SK-N-MC (cell line): ENCODE measurements at regions not wholly inside any gene's neighbourhood (a gene's known extent, or its start where the extent isn't known, plus 50 kb on each side); places are given as distances from the start of the nearest gene placed in this dataset.
"Not testable (repeated sequence)": the region's sequence is repeated elsewhere in the genome, so short reads cannot be mapped to it uniquely, and the experiment has no call there.

Experiments
- DNase-seq: peaks from one replicate; pipeline ENCODE4 v3.0.0-alpha.2; 2011; ENCODE audit warnings: low read depth, low spot score
- H3K27ac ChIP-seq: fragments of 200-600 bp; sonication (generic); 2 replicates; pipeline ENCODE4 v1.5.1; 2016; ENCODE audit warnings: mixed run types
- H3K36me3 ChIP-seq: fragments of 200-600 bp; sonication (generic); 2 replicates; pipeline ENCODE4 v1.6.1; 2017; ENCODE audit warnings: antibody characterized with exemption, low read length, mixed read lengths; ENCODE audit not compliant: insufficient read depth
- H3K4me3 ChIP-seq: fragments of 200-600 bp; sonication (generic); 2 replicates; pipeline ENCODE4 v1.5.1; 2016
- H3K9ac ChIP-seq: fragments of 200-600 bp; sonication (generic); 2 replicates; pipeline ENCODE4 v1.8.0; 2017; ENCODE audit warnings: mixed run types, mixed read lengths; ENCODE audit not compliant: insufficient read length
- H3K9me3 ChIP-seq: fragments of 200-600 bp; sonication (generic); 2 replicates; pipeline ENCODE4 v1.6.1; 2017; ENCODE audit warnings: low read depth, mild to moderate bottlenecking, antibody characterized with exemption, low read length, moderate library complexity, mixed read lengths
- EZH2 ChIP-seq: fragments of 200-600 bp; sonication (generic); IDR thresholded peaks from one replicate; pipeline ENCODE4 v1.6.1; 2017; ENCODE audit warnings: antibody characterized with exemption
- FOXP2 ChIP-seq: optimal IDR thresholded peaks from 2 replicates; pipeline ENCODE3; 2011; ENCODE audit warnings: mild to moderate bottlenecking, moderate library complexity; ENCODE audit not compliant: insufficient read depth; ENCODE audit errors: extremely low read length, control extremely low read depth
- POLR2AphosphoS5 ChIP-seq: IDR thresholded peaks from 2 replicates; pipeline ENCODE4 v1.6.1; 2012; ENCODE audit warnings: mild to moderate bottlenecking, low read depth, low read length, borderline replicate concordance

GRCh38 chr6:79369026-79369425 lies 134.5 kb upstream of the HMGN3 start:
- no peak overlapping the region for H3K27ac ChIP-seq
- H3K9ac ChIP-seq: no peak overlapping the region
- TF ChIP-seq POLR2AphosphoS5: no peak
- TF ChIP-seq FOXP2: no peak
- H3K4me3 ChIP-seq: no peak overlapping the region
- no peak for DNase-seq
- no peaks in the 10 kb centered on the region for H3K9me3 ChIP-seq
- H3K36me3 ChIP-seq: no peaks in the 10 kb centered on the region

DNA sequence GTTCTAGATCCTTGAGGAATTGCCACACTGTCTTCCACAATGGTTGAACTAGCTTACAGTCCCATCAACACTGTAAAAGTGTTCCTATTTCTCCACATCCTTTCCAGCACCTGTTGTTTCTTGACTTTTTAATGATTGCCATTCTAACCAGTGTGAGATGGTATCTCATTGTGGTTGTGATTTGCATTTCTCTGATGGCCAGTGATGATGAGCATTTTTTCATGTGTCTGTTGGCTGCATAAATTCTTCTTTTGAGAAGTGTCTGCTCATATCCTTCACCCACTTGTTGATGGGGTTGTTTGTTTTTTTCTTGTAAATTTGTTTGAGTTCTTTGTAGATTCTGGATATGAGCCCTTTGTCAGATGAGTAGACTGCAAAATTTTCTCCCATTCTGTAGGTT lies 129.0 kb upstream of the HMGN3 start:
- not testable (repeated sequence) for H3K4me3 ChIP-seq, DNase-seq, H3K9me3 ChIP-seq, H3K36me3 ChIP-seq, H3K27ac ChIP-seq, H3K9ac ChIP-seq

DNA sequence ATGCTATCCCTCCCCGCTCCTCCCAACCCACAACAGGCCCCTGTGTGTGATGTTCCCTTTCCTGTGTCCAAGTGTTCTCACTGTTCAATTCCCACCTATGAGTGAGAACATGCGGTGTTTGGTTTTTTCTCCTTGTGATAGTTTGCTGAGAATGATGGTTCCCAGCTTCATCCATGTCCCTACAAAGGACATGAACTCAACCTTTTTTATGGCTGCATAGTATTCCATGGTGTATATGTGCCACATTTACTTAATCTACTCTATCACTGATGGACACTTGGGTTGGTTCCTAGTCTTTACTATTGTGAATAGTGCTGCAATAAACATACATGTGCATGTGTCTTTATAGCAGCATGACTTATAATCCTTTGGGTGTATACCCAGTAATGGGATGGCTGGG lies 126.6 kb upstream of the HMGN3 start:
- not testable (repeated sequence) for DNase-seq, H3K27ac ChIP-seq, H3K9me3 ChIP-seq, H3K4me3 ChIP-seq, H3K9ac ChIP-seq, H3K36me3 ChIP-seq

GRCh38 chr6:79353226-79353625 lies 118.7 kb upstream of the HMGN3 start:
- Histone ChIP-seq H3K9me3 (no peaks in the 10 kb centered on the region), H3K4me3 (no peak overlapping the region), H3K9ac (no peak overlapping the region), H3K27ac (no peak overlapping the region), H3K36me3 (no peaks in the 10 kb centered on the region)
- TF ChIP-seq EZH2: no peak
- no peak for TF ChIP-seq POLR2AphosphoS5
- no peak for TF ChIP-seq FOXP2
- no peak for DNase-seq

GRCh38 chr6:79338493-79338892 lies 104.0 kb upstream of the HMGN3 start:
- no peak for DNase-seq
- H3K4me3 ChIP-seq: no peak overlapping the region

DNA sequence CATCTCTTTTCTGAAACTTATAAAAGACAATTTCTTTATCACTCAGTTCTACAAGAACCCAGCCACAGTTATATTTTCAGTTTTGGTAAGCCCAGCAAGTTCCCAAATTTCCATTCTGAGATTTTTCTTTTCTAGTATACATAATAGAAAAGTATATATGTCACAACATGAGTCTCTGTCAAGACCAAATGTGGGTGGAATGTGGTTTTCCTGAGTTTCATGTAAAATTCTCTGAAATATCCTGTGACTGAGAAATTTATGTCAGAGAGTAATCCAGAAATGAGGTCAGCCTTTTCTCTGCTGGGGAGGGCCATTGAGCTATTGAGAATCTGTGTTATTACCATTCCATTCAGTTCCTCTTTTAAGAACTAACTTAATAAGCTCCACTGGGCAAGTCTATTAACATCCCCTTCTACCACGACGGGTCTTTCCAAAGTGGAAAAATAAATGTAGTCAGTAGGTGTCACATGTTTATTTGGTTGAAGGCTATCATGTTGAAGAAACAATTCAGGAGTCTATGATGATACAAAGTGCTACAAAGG lies 100.7 kb upstream of the HMGN3 start:
- H3K4me3 ChIP-seq: no peak overlapping the region
- TF ChIP-seq EZH2 (no peak), FOXP2 (no peak), POLR2AphosphoS5 (no peak)

More at GRCh38 chr6:79338493-79338892, 104.0 kb upstream of the HMGN3 start:
- H3K36me3 ChIP-seq: no peaks in the 10 kb centered on the region
- no peaks in the 10 kb centered on the region for H3K9me3 ChIP-seq
- TF ChIP-seq EZH2: no peak
- TF ChIP-seq POLR2AphosphoS5: no peak
- no peak for TF ChIP-seq FOXP2
- H3K9ac ChIP-seq: no peak overlapping the region
- no peak overlapping the region for H3K27ac ChIP-seq

DNA sequence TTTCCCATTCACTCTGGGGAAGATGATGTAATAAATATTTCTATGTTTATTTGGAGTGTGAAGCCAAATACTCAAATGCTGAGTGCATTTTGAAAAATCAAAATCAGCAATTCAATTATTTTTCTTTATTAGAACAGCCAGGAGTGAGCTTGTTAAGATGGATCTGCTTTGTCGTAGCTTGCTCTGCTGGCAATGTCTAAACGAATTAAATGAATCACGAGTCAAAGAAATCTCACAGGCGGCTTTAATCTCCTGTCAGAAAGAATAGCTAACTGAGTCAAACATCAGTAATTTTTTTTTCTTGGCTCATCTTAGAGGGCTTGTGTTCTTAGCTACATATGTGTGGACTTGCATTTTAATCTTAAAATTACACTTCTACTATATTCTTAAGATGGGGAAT lies 100.2 kb upstream of the HMGN3 start:
- Histone ChIP-seq H3K4me3 (no peak overlapping the region), H3K27ac (no peak overlapping the region), H3K9me3 (no peaks in the 10 kb centered on the region), H3K9ac (no peak overlapping the region), H3K36me3 (no peaks in the 10 kb centered on the region)
- no peak for DNase-seq
- TF ChIP-seq EZH2: no peak
- no peak for TF ChIP-seq POLR2AphosphoS5
- no peak for TF ChIP-seq FOXP2

More for the DNA sequence above, 100.7 kb upstream of the HMGN3 start:
- Histone ChIP-seq H3K9me3 (no peaks in the 10 kb centered on the region), H3K9ac (no peak overlapping the region), H3K27ac (no peak overlapping the region), H3K36me3 (no peaks in the 10 kb centered on the region)
- DNase-seq: no peak

DNA sequence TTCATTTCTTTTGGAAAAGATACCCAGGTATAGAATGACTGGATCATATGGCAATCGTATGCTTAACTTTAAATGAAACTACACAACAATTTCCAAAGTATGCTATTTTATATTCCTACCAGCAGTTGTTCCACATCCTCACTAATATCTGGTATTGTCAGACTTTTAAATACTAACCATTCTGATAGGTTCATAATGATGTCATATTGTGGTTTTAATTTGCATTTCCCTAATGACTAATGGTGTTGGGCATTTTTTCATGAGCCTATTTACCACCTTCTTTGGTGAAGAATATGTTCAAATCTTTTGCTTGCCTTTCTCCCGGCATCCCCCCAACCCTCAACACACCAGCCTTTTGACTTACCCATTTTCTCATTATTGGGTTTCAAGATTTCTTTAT lies 96.2 kb upstream of the HMGN3 start:
- no peak for TF ChIP-seq POLR2AphosphoS5
- TF ChIP-seq EZH2: no peak
- TF ChIP-seq FOXP2: no peak

GRCh38 chr6:79313254-79313653 lies 78.8 kb upstream of the HMGN3 start:
- no peak for DNase-seq
- Histone ChIP-seq H3K36me3 (no peaks in the 10 kb centered on the region), H3K4me3 (no peak overlapping the region), H3K9me3 (no peaks in the 10 kb centered on the region), H3K9ac (no peak overlapping the region), H3K27ac (no peak overlapping the region)
- TF ChIP-seq EZH2: no peak
- no peak for TF ChIP-seq POLR2AphosphoS5
- TF ChIP-seq FOXP2: no peak

More for the DNA sequence above, 96.2 kb upstream of the HMGN3 start:
- no peak for DNase-seq
- Histone ChIP-seq H3K9me3 (no peaks in the 10 kb centered on the region), H3K27ac (no peak overlapping the region), H3K36me3 (no peaks in the 10 kb centered on the region), H3K9ac (no peak overlapping the region), H3K4me3 (no peak overlapping the region)
